Renal cortex interstitium (tissue), 11 donors: ENCODE measurements at regions not wholly inside any gene's neighbourhood (a gene's known extent, or its start where the extent isn't known, plus 50 kb on each side); places are given as distances from the start of the nearest gene placed in this dataset.

ENCODE experiments used
- DNase-seq, 11 donors: peaks; one replicate each; pipeline ENCODE4 v3.0.0-alpha.2; 2013; ENCODE audit warnings: low read depth in 9 of 11, low spot score in 4 of 11; ENCODE audit errors: extremely low read depth in 1 of 11

GRCh38 chr18:47441914-47442313 is 190.5 kb upstream of the SKOR2 start:
- no peak for DNase-seq

GRCh38 chr18:47438001-47438400 is 186.5 kb upstream of the SKOR2 start:
- no peak for DNase-seq

GRCh38 chr18:47436871-47437270 is 185.4 kb upstream of the SKOR2 start:
- DNase-seq, result no peak

- DNase-seq, result no peak
Measured at GRCh38 chr18:47434214-47434746, 182.8 kb upstream of the SKOR2 start.

- DNase-seq, result no peak
Measured at GRCh38 chr18:47427923-47428637, 176.6 kb upstream of the SKOR2 start.

GRCh38 chr18:47427072-47427471 is 175.6 kb upstream of the SKOR2 start:
- DNase-seq, result no peak

GRCh38 chr18:47425365-47425764 is 173.9 kb upstream of the SKOR2 start:
- DNase-seq, result no peak

GRCh38 chr18:47422524-47422923 is 171.1 kb upstream of the SKOR2 start:
- no peak for DNase-seq

GRCh38 chr18:47420130-47420529 is 168.7 kb upstream of the SKOR2 start:
- no peak for DNase-seq

- no peak for DNase-seq
Measured at GRCh38 chr18:47418746-47419145, 167.3 kb upstream of the SKOR2 start.

- DNase-seq, result no peak
Measured at GRCh38 chr18:47417807-47418206, 166.3 kb upstream of the SKOR2 start.

- DNase-seq, result no peak
Measured at GRCh38 chr18:47415881-47416280, 164.4 kb upstream of the SKOR2 start.

GRCh38 chr18:47413327-47413726 is 161.9 kb upstream of the SKOR2 start:
- no peak for DNase-seq

- no peak for DNase-seq
Measured at GRCh38 chr18:47412924-47413323, 161.5 kb upstream of the SKOR2 start.

- DNase-seq, result no peak
Measured at GRCh38 chr18:47411159-47411558, 159.7 kb upstream of the SKOR2 start.

GRCh38 chr18:47410139-47410538 is 158.7 kb upstream of the SKOR2 start:
- DNase-seq, result no peak

GRCh38 chr18:47409519-47409918 is 158.1 kb upstream of the SKOR2 start:
- no peak for DNase-seq

- DNase-seq, result no peak
Measured at GRCh38 chr18:47407736-47408135, 156.3 kb upstream of the SKOR2 start.

- DNase-seq, result no peak
Measured at GRCh38 chr18:47404845-47405244, 153.4 kb upstream of the SKOR2 start.

GRCh38 chr18:47403949-47404348 is 152.5 kb upstream of the SKOR2 start:
- DNase-seq, result no peak

GRCh38 chr18:47403317-47403716 is 151.9 kb upstream of the SKOR2 start:
- no peak for DNase-seq
